ENCODE measurements at regions not wholly inside any gene's neighbourhood (a gene's known extent, or its start where the extent isn't known, plus 50 kb on each side); places are given as distances from the start of the nearest gene placed in this dataset.
"Not testable (repeated sequence)": the region's sequence is repeated elsewhere in the genome, so short reads cannot be mapped to it uniquely, and the experiment has no call there.

GRCh38 chr7:102721-103120 is 89.7 kb upstream of the FAM20C start:
- DNase-seq = peak; percentile 12

GRCh38 chr7:103981-104380 is 88.4 kb upstream of the FAM20C start:
- not testable (repeated sequence) for DNase-seq

GRCh38 chr7:105002-105401 is 87.4 kb upstream of the FAM20C start:
- no peak for DNase-seq

- peak; percentile 18 for DNase-seq
Measured at GRCh38 chr7:106356-106755, 86.0 kb upstream of the FAM20C start.

- no peak for DNase-seq
Measured at GRCh38 chr7:107233-107632, 85.1 kb upstream of the FAM20C start.

GRCh38 chr7:107907-108306 is 84.5 kb upstream of the FAM20C start:
- DNase-seq = no peak

- DNase-seq = no peak
Measured at GRCh38 chr7:109094-109493, 83.3 kb upstream of the FAM20C start.

GRCh38 chr7:109898-110556 is 82.3 kb upstream of the FAM20C start:
- no peak for DNase-seq

- DNase-seq = no peak
Measured at GRCh38 chr7:110557-111232, 81.7 kb upstream of the FAM20C start.

GRCh38 chr7:111591-111990 is 80.8 kb upstream of the FAM20C start:
- DNase-seq = no peak

GRCh38 chr7:112881-113280 is 79.5 kb upstream of the FAM20C start:
- no peak for DNase-seq

GRCh38 chr7:115274-115911 is 77.0 kb upstream of the FAM20C start:
- DNase-seq = no peak

- DNase-seq = no peak
Measured at GRCh38 chr7:116188-116981, 76.0 kb upstream of the FAM20C start.

GRCh38 chr7:117836-118614 is 74.3 kb upstream of the FAM20C start:
- DNase-seq = no peak

- no peak for DNase-seq
Measured at GRCh38 chr7:118615-119391, 73.6 kb upstream of the FAM20C start.

- DNase-seq = no peak
Measured at GRCh38 chr7:119392-120163, 72.8 kb upstream of the FAM20C start.

GRCh38 chr7:120164-120991 is 72.0 kb upstream of the FAM20C start:
- DNase-seq = no peak

GRCh38 chr7:121002-121785 is 71.2 kb upstream of the FAM20C start:
- no peak for DNase-seq

GRCh38 chr7:123237-123636 is 69.1 kb upstream of the FAM20C start:
- DNase-seq = no peak
